HG03354 (cell line): ENCODE measurements at regions not wholly inside any gene's neighbourhood (a gene's known extent, or its start where the extent isn't known, plus 50 kb on each side); places are given as distances from the start of the nearest gene placed in this dataset.

Source experiments
- ATAC-seq: cut with Tn5 transposase; IDR thresholded peaks from one replicate; pipeline ENCODE4 v1.9.1; 2021; ENCODE audit warnings: mild to moderate bottlenecking; ENCODE audit not compliant: unreplicated experiment, poor library complexity, severe bottlenecking

DNA sequence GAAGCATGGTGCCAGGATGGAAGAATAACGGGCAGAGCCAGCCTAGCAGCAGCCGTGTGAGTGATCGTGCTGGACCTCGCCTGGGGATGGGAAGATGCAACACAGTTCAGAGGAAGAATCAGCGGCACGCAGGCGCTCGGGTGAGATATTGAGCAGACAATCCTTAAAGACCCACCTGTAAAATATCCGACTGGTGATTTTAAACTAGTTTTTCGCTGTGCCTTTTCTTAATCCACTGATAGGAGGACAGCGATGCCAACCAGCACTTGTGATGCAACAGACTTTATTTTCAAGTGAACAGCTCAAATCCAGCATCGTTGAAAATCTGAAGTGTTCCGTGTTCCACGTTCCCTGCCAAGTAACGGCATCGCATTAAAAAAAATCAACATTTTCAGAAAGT, 214.7 kb downstream of the TEX36 start:
- ATAC-seq, result no peak

DNA sequence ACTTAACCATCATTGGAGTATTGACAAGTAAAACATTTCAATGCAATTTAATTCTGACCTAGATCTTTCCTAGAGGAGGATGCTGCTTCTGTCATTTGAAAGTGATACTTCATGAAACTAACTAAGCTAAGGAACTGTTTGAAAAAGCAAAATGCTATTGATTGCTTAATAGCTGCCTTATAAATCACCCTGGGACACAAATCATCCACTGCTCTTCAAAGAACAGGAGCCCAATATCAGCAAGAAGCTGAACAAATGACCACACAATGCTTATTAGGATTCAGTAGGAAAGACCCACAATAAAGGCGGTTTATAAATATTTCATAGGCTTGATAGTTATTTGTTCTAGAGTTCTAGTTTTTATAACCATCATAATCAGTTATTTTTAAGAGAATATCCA, 216.3 kb downstream of the TEX36 start:
- ATAC-seq, result no peak

DNA sequence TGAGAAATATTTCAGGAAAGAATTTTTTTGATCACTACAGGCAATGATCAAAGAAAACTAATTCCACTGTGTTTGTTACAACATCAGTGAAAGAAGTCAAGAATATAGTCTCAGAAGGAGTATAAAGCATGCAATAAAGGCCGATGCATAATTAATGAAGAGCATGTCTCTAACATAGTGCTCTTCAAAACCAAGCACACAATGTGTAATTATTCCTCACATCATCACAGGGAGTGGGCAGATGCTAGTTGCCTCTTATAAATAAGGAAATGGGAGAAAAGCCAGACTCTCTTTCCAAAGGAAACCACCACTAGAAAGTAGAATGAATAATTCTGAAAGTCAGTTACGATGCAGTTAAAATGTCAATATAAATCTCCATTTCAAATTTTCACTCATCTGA, 220.1 kb downstream of the TEX36 start:
- no peak for ATAC-seq

DNA sequence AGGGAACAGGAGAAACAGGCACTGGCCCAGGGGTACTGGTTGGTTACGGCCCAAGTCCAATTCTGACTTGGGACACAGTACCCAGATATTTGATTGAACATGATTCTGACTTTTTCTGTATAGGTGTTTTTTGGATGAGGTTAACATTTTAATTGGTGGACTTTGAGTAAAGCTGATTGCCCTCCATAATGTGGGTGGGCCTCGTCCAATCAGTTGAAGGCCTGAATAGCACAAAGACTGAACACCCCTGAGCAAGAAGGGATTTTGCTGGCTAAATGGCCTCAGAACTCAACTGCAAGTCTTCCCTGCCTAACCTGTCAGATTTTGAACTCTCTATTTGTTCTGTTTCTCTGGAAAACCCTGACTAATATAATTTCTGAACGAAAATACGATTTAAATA, 222.6 kb downstream of the TEX36 start:
- ATAC-seq, result no peak

DNA sequence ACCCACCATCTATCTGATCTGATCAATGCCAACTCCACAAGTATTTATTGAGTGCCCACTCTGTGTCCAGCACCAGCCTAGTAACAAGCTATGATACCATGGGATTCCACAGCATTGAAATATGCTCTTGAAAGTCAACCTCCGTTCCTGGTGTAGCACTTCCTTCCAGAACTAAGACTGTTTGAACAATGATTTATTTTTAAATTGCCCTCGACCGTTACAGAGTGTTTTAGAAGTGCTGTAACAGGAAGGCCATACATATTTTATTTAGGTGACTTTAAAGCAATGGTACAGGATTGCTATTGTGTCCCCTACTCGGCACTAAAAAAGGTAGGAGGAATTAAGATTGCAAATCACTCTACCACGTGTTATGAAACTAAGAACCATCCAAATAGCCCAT, 225.6 kb downstream of the TEX36 start:
- ATAC-seq, result no peak

DNA sequence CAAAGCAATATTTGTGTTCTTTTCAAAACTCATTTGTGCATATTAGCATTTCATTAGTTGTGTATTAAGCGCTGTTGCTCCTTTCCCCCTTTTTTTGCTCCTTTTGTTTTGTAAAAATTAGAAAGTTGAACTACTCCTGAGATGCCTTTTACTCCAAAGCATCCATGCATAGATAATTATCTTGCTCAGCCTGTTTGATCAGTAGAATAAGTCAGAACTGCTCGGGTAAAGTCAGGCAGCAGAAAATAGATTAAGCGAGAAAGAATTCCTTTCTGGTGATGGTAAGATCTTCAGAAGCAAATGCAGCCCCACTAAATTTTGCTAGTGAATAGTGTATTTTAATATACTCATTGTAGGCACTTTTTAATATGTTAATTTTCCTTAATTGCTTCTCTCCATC, 227.1 kb downstream of the TEX36 start:
- ATAC-seq, result no peak

DNA sequence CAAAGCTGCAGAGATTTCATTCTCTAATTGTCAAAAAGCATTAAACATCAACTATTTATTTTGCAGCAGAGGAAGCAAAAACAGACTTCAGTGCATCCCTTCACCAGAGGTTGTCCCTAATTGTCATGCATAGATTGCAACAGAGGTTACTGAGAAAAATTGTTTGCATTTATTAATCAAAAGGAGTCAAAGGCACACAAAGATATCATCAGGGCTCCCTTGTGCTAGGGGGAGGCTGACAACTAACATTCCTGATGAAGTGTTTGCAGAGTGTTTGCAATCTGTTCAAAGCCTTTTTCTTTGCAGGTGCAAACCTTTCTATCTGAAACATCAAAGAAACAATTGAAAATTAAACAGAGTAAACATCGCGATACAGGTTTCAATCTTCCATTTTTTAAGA, 227.5 kb downstream of the TEX36 start:
- ATAC-seq, result no peak

DNA sequence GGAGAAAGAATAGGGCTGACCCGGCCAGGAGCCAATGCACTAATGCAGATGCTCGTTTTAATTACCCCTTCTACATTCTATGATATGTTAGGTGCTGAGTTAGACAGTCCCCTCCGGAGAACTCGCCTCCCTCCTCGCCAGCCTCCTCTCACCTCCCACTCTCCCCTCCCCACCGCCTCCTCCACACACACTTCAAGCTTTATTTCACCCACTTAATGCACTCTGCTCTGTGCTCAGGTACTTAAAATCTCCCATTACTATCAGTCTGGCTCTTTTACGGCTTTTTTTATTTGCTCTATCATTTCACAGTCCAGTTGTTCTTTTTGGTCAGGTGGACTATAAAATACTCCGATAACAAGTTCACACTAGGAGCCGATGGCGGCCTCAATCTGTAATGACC, 231.6 kb downstream of the TEX36 start:
- no peak for ATAC-seq

DNA sequence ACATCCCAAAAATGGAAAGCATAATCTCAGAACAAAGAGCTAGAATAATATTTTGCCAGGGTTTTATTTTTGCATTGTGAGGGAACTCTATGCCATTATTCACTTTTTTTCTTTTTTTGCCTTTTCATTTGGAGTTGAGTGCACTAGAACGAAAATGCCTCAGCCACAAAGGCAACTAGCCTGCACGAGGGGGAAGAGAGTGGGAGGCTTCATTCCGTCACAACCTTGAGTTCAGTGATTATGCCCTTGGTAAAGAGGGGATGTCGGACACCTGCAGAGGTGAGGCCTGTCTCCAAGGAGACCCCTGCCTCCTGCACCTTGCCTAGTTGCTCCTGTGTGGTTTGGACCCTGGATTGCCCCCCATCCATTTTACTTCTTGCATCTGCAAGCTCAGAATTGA, 232.7 kb downstream of the TEX36 start:
- ATAC-seq, result no peak

DNA sequence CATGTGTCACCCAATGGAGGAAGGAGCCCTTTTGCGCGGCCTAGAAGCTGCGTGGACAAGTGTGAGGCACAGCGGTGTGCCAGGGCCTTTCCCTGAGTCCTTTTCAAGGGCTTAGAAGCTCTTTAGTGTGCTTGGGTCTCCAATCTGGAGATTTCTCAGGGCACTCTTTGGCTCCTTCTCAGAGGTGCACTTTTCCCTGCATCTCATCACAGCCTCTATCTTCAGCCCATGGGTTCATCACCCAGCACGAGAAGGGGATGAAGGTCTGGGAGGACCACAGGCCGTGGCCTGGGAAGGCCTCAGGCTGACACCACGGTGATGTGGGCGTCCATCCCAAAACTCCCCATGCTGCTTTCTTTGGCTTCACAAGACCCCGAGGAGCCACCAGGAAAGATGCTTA, 233.4 kb downstream of the TEX36 start:
- no peak for ATAC-seq

DNA sequence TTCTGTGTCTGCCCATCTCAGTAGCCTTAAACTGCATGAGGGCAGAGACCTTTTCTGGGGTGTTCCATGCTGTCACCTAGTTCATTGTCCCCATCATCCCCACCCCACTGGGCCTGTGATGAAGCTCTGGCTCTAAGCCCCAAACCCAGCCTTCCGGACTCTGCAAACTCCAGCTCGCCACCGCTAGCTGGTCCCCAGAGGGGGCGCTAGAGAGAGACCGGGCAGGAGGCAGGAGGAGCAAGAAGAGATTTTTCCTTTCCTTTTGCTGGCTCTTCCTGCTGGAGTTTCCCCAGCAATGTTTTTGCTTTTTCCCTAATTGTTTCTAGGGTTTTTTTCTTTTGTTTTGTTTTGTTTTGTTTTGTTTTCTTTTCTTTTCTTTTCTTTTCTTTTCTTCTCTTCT, 234.4 kb downstream of the TEX36 start:
- no peak for ATAC-seq

DNA sequence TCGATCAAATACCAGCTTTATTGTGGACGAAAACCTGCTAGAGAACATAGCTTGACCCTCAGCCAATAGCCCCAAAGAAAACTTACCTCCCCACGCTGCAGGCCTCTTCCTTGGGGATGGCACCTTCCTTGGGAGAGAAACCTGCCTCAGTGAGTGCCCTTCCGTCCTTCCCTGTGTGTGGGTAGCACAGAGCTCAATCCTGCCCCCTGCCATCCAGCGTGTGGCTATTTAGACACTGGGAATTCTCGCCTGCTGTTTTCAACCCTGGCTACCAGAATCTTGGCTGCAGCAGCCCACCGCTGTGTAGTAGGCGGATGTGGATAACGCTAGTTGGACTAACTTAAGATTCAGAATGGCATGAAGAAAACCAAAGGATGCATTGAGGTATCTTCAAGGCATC, 238.2 kb downstream of the TEX36 start:
- ATAC-seq, result no peak

DNA sequence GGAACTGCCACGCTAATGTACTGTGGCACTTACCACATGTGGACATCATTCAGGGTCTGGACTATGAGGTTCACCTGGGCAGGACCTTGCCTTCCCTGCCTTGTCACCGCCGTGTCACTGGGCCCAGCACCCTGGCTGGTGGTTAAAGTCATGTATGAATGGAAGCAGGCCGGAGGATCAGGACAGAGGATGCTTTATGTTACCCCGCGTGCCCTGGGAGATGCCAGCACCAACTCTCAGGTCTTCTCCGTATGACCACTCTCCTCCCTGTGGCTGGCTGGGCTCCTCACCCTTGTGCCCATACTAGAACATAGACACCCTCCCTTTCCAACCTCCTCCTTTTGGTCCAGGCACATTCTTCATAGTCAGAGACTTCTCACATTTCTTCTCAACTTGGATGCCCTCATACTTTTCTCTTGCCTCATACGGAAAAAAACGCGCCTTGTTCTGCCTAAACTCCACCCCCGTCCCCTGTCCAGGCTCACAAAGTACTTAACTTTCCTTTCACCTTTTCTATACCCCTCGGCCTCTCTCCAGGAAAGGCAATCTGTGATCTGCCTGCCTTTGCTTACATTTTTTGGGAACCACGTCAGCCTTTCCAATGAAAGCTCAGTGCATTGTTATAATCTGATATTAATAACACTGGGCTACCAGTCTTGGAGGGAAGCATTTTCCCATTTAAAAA, 240.0 kb downstream of the TEX36 start:
- no peak for ATAC-seq

DNA sequence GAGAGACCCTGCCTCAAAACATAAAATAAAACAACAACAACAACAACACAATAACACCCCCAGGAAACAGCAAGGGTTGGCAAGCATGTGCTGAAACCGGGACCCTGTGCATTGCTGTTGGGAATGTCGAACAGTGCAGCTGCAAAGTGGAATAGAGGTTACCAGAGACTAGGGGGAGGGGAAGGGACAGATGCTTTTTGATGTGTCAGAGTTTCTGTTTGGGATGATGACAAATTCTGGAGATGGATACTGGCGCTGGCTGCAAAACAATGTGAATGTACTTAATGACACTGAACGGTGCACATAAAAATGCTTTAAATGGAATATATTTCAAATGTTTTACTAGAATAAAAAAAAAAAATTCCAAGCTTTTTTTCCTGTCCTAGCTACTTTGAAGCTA, 241.8 kb downstream of the TEX36 start:
- no peak for ATAC-seq

DNA sequence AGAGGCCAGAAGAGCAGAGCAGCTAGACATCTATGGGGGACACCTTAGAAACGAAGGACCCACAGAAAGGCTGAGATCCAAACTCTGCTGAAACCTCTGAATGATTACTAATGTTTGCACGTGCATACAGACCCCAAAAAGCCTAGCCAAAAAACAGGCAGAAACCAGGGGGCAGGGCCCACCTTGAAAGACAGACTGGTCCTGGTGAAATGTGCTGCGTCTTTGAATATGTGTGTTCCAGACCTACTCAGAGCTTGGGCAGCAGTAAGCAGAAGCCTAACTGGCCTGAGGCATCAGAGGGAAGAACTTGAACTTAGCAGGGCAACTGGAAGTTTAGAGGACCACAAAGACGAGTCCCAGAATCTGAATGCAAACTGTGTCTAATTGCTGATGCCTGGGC, 251.8 kb downstream of the TEX36 start:
- no peak for ATAC-seq

DNA sequence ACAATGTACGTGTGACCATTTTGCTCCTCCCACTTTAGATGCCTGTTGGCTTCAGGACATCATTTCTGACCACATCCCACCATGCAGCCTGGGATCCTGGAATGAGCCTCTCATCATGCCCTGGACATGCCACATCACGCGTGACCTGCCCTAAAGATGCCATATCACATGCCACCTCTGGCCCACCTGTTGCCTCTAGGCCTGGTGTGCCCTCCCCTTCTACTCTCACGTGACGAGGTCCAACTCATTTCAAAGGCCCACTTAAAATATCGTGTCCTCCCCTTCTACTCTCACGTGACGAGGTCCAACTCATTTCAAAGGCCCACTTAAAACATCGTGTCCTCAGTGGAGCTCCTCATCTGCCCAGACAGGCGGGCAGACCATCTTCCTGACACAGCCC, 254.9 kb downstream of the TEX36 start:
- ATAC-seq, result no peak

DNA sequence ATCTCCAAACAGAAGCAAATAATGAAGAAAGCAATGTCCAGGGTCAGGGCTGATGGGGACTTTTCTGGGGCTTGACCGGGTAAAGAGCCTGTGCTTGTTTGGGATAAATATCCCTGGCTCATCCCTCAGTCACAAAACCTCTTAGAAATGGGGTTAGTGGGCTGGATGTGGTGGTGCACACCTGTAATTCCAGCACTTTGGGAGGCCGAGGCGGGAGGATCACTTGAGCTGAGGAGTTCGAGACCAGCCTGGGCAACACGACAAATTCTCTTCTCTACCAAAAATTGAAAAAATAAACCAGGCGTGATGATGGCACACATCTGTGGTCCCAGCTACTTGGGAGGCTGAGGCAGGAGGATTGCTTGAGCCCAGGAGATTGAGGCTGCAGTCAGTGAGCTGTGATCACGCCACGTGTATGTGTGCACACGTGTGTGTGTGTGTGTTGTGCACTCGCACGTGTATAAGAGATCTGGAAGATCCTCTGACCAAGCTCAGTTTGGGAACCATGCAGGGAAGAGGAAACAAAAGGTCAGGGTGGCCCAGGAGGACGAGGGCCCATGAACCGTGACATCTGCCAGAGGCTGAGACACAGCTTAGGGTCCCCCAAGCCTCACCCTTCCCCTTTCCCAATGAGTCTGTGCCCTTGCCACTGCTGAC, 258.6 kb downstream of the TEX36 start:
- no peak for ATAC-seq

DNA sequence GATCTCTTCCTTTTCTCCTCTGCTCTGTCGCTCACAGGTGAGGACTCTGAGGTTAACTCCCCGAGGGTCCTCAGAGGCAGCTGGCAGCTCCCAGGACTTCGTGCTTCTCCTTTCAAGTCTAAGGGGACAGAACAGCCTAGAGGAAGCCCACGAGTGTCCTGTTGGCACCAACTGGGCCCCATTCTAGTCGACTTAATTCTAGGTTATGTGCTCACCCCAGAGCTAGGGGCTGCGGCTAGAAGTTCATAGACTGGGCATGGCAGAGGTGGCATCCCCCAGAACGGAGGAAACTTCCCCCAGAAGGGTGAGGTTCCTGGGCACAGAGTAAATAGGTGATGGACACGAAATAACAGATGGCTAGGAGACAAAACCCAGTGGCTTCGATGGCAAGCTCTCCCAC, 259.4 kb downstream of the TEX36 start:
- ATAC-seq, result no peak

DNA sequence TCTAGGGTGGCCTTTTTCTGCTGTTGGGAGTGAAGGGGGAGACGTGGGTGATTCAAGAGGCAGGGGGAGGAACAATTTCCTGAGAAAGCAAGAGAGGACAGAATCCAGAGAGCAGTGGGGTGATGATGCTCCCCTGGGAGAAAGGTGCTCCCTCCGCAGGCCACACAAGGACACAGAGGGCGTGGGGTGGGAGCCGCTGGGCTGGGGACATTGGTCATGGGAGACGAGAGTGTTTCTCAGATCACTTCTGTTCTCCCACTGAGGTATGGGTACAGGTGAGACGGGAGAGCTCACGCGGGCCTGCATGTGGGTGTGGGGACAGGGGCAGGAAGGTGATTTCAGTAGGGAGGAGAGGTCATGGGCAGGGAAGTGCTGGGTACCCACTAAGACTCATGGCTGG, 259.5 kb upstream of the CTBP2 start:
- ATAC-seq, result no peak

DNA sequence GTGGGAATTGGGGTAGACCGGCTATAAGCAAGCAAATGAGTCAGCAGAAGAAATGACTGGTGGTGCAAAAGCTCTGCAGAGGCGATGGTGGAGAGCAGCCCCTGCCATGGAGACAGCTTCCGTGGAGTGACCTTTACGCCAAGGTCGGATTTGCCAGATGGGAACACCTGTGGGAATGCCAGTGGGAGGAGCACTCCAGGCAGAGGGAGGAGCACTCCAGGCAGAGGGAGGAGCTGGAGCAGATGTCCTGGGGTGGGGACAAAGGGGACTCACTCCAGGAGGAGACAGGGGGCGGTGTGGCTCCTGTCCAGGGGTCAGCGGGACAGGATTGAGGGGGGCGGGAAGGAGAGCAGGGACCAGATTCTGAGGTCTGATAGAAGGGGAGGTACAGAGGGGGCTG, 258.8 kb upstream of the CTBP2 start:
- ATAC-seq, result no peak

DNA sequence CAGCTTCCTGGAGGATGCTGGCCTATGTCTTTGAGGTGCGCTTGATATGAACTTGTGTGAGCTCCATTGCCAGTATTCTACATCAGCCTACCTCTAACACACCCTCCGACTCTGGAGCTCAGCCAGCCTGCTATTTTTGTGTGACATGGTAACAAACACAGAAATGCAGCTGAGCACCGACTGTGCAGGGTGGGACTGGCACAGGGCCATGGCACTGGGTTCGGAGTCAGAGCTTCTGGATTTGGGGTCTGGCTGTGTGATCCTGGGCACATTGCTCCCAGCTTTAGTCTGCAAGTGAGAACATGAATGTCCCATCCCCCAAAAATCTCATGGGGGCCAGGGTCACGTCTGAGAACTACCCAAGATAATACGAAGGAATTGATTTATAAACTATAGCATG, 257.2 kb upstream of the CTBP2 start:
- no peak for ATAC-seq

DNA sequence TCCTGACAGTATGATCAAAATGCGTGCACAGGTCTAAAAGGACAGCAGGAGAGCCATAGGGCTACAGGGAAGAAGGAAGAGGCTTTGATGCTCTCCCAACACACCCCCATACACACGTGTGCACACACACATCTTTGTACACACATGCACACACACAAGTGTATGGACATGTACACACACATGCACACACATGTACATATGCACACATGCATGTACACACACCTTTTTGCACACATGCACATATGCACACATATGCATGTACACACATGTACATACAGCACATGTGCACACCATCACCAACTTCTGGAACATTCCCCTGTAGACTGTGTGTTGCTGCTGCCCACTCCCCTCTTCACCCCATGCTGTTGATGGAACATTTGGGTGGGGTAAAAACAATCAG, 255.6 kb upstream of the CTBP2 start:
- no peak for ATAC-seq
